Breast epithelium (tissue), 4 donors: ENCODE measurements at regions not wholly inside any gene's neighbourhood (a gene's known extent, or its start where the extent isn't known, plus 50 kb on each side); places are given as distances from the start of the nearest gene placed in this dataset.

Source experiments
- DNase-seq, 2 donors: peaks; one replicate each; pipeline ENCODE4 v3.0.0-alpha.2; 2019; ENCODE audit warnings: low spot score in 2 of 2
- H3K27ac ChIP-seq, 2 donors: fragments of 200-600 bp; sonication (generic) in 1 of 2; one replicate each; pipeline ENCODE4 v1.5.1; 2016 to 2019; ENCODE audit warnings: mild to moderate bottlenecking in 1 of 2
- H3K27me3 ChIP-seq, 2 donors: fragments of 200-600 bp; sonication (generic) in 1 of 2; one replicate each; pipeline versions ENCODE4 v1.5.1 to v1.6.0; 2017 to 2019; ENCODE audit warnings: control low read depth in 1 of 2, mild to moderate bottlenecking in 1 of 2
- H3K36me3 ChIP-seq: fragments of 200-600 bp; one replicate; pipeline ENCODE4 v1.5.1; 2019
- H3K4me1 ChIP-seq, 2 donors: fragments of 200-600 bp; sonication (generic); one replicate each; pipeline ENCODE4 v1.5.1; 2016 to 2019; ENCODE audit warnings: control low read depth in 1 of 2
- H3K4me3 ChIP-seq, 3 donors: fragments of 200-600 bp; sonication (generic); 1 replicate in 2 of 3; 2 replicates in 1 of 3; pipeline ENCODE4 v1.5.1; 2016 to 2019; ENCODE audit warnings: mild to moderate bottlenecking in 3 of 3, moderate library complexity in 2 of 3
- H3K9me3 ChIP-seq, 2 donors: fragments of 200-600 bp; sonication (generic) in 1 of 2; one replicate each; pipeline ENCODE4 v1.5.1; 2016 to 2019; ENCODE audit warnings: control low read depth in 1 of 2
- POLR2A ChIP-seq: fragments of 450-650 bp; IDR thresholded peaks from one replicate; pipeline ENCODE4 v1.6.1; 2016; ENCODE audit warnings: antibody characterized with exemption, mild to moderate bottlenecking, moderate library complexity
- POLR2AphosphoS5 ChIP-seq, 3 donors: sonication (generic); formaldehyde crosslinking; IDR thresholded peaks; one replicate each; pipeline ENCODE4 v1.6.1; 2017; ENCODE audit warnings: antibody characterized with exemption in 3 of 3
- intact Hi-C: fragments of 100-400 bp; cut with DNase I; formaldehyde crosslinking; loops from one replicate; pipeline ENCODE4 v1.15.1; 2023; ENCODE audit warnings: low total_unique reads
- TF ChIP-seq, protein P1 (sequence below), 3 donors: fragments of 450-650 bp; IDR thresholded peaks; one replicate each; pipeline ENCODE4 v1.5.1; 2016 to 2017; ENCODE audit warnings: antibody characterized with exemption in 3 of 3, mild to moderate bottlenecking in 3 of 3, moderate library complexity in 3 of 3

GRCh38 chr4:114192854-114193253 lies 213.4 kb upstream of the ARSJ start:
- Histone ChIP-seq H3K4me3 (no peak overlapping the region), H3K36me3 (no peaks in the 10 kb centered on the region), H3K4me1 (no peaks in the 10 kb centered on the region), H3K27me3 (no peaks in the 10 kb centered on the region), H3K27ac (no peak overlapping the region), H3K9me3 (no peaks in the 10 kb centered on the region)
- no peak for DNase-seq
- TF ChIP-seq, protein P1, sequence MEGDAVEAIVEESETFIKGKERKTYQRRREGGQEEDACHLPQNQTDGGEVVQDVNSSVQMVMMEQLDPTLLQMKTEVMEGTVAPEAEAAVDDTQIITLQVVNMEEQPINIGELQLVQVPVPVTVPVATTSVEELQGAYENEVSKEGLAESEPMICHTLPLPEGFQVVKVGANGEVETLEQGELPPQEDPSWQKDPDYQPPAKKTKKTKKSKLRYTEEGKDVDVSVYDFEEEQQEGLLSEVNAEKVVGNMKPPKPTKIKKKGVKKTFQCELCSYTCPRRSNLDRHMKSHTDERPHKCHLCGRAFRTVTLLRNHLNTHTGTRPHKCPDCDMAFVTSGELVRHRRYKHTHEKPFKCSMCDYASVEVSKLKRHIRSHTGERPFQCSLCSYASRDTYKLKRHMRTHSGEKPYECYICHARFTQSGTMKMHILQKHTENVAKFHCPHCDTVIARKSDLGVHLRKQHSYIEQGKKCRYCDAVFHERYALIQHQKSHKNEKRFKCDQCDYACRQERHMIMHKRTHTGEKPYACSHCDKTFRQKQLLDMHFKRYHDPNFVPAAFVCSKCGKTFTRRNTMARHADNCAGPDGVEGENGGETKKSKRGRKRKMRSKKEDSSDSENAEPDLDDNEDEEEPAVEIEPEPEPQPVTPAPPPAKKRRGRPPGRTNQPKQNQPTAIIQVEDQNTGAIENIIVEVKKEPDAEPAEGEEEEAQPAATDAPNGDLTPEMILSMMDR (IDR thresholded peaks at IDR 0.05): no peak
- intact Hi-C loops: no loop called here

GRCh38 chr4:114193624-114194399 lies 214.4 kb upstream of the ARSJ start:
- H3K36me3 ChIP-seq: no peaks in the 10 kb centered on the region
- H3K27me3 ChIP-seq: no peaks in the 10 kb centered on the region
- H3K9me3 ChIP-seq: no peaks in the 10 kb centered on the region
- DNase-seq: no peak
- TF ChIP-seq, protein P1 (IDR thresholded peaks at IDR 0.05): no peak
- no peak for TF ChIP-seq POLR2AphosphoS5 (IDR thresholded peaks at IDR 0.05)
- no peak for TF ChIP-seq POLR2A
- H3K4me3 ChIP-seq: no peak overlapping the region
- intact Hi-C loops: no loop called here
- H3K27ac ChIP-seq: no peak overlapping the region
- no peaks in the 10 kb centered on the region for H3K4me1 ChIP-seq

DNA sequence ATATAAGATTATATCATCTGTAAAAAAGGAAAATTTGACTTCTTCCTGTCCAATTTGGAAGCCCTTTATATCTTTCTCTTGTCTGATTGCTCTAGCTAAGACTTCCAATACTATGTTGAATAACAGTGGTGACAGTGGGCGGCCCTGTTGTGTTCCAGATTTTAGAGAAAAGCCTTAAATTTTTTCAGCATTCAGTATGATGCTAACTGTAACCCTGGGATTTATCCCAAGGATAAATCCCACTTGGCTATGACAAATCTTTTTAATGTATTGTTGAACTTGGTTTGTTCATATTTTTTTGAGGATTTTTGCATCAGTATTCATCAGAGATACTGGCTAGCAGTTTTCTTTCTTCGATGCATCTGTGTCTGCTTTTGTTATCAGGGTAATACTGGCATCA lies 217.2 kb upstream of the ARSJ start:
- Histone ChIP-seq H3K4me1 (no peaks in the 10 kb centered on the region), H3K27me3 (no peaks in the 10 kb centered on the region), H3K36me3 (no peaks in the 10 kb centered on the region), H3K9me3 (no peaks in the 10 kb centered on the region), H3K4me3 (no peak overlapping the region), H3K27ac (no peak overlapping the region)
- no peak for DNase-seq
- intact Hi-C loops: no loop called here
- TF ChIP-seq POLR2A (no peak), POLR2AphosphoS5 (IDR thresholded peaks at IDR 0.05) (no peak)
- TF ChIP-seq, protein P1 (IDR thresholded peaks at IDR 0.05): no peak

GRCh38 chr4:114200026-114200425 lies 220.6 kb upstream of the ARSJ start:
- no peaks in the 10 kb centered on the region for H3K36me3 ChIP-seq
- DNase-seq: no peak
- TF ChIP-seq, protein P1 (IDR thresholded peaks at IDR 0.05): no peak
- TF ChIP-seq POLR2A (no peak), POLR2AphosphoS5 (IDR thresholded peaks at IDR 0.05) (no peak)
- intact Hi-C loops: no loop called here
- H3K9me3 ChIP-seq: no peaks in the 10 kb centered on the region
- H3K27ac ChIP-seq: no peak overlapping the region
- H3K27me3 ChIP-seq: no peaks in the 10 kb centered on the region
- no peak overlapping the region for H3K4me3 ChIP-seq
- no peaks in the 10 kb centered on the region for H3K4me1 ChIP-seq

DNA sequence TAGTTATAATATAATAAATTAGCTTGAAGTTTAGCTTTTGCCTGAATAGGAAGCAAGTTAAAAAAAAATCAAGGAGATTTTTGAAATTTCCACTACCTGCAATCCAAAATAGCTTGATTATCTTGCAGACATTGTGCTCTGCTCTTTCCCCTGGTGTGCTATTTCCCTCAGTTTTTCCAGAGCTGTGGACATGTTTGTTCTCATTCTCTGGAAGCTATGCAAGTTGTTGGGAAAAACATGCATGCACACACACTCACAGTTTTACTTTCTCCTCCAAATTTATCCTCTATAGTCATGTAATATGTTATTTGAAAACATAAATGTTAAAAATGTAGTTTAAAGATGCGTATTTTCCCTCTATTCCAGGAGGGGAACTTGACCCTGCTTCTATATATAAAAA lies 225.8 kb upstream of the ARSJ start:
- TF ChIP-seq, protein P1 (IDR thresholded peaks at IDR 0.05): no peak
- TF ChIP-seq POLR2A (no peak), POLR2AphosphoS5 (IDR thresholded peaks at IDR 0.05) (no peak)
- no peak for DNase-seq

More for the DNA sequence above, 225.8 kb upstream of the ARSJ start:
- intact Hi-C loops: no loop called here
- Histone ChIP-seq H3K4me1 (no peaks in the 10 kb centered on the region), H3K27ac (no peak overlapping the region), H3K4me3 (no peak overlapping the region), H3K36me3 (no peaks in the 10 kb centered on the region), H3K27me3 (no peaks in the 10 kb centered on the region), H3K9me3 (no peaks in the 10 kb centered on the region)
